ENCODE measurements at regions not wholly inside any gene's neighbourhood (a gene's known extent, or its start where the extent isn't known, plus 50 kb on each side); places are given as distances from the start of the nearest gene placed in this dataset.

- Histone ChIP-seq H3K4me1 (ENCODE audit: insufficient read depth, low read length) (no peaks in the 10 kb centered on the region), H3K36me3 (ENCODE audit: low read depth, low read length) (no peaks in the 10 kb centered on the region), H3K9me3 (ENCODE audit: low read length) (no peaks in the 10 kb centered on the region), H3K27me3 (ENCODE audit: low read length) (no peaks in the 10 kb centered on the region), H3K4me3 (ENCODE audit: low read length) (no peak overlapping the region), H3F3A (ENCODE audit: low read length, unreplicated experiment) (no peaks in the 10 kb centered on the region), H3K9me2 (replicated peaks; ENCODE audit: low read length) (no peaks in the 10 kb centered on the region), H4K20me1 (ENCODE audit: low read length) (no peaks in the 10 kb centered on the region), H2AFZ (ENCODE audit: low read length) (no peak overlapping the region), H3K27ac (ENCODE audit: low read length) (no peak overlapping the region), H3K79me2 (ENCODE audit: low read length) (no peaks in the 10 kb centered on the region), H3K9ac (ENCODE audit: low read length) (no peak overlapping the region), H3K4me2 (ENCODE audit: low read length) (no peak overlapping the region)
- ATAC-seq: no peak
- intact Hi-C loops (cut with micrococcal nuclease): no loop called here
- no peak for DNase-seq
- ChIA-PET CTCF (no interaction called here), POLR2A (ENCODE audit: unreplicated experiment) (no interaction called here)
- TF ChIP-seq CTCF (conservative IDR thresholded peaks at IDR 0.05; ENCODE audit: low read depth, low read length): no peak
- TF ChIP-seq EZH2phosphoT487 (IDR thresholded peaks at IDR 0.05; ENCODE audit: borderline replicate concordance, low read length): no peak
- no TSS peak for BruUV-seq (replicated peaks)
These were observed 959.9 kb upstream of the CDH10 start for GRCh38 chr5:25604681-25605080.

DNA sequence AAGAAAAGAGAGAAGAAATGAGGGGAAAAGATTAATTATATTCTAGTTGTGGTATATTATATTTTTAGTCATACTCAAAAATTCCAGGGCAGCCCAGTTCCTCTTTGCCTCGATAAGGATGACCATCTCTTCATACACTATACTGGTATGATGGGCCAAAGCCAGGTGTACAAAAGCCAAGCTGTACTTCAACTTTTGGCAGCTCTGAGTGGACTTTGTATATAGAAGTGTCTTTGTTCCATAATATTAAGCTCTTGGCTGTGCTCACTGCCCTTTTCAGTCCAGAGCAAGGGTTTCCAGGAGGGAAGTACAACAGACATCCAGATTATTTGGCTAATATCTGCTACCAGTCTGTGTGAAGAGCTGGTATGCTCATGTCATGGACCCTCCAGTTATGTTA, 934.3 kb upstream of the CDH10 start:
- POLR2A ChIA-PET (ENCODE audit: unreplicated experiment): no interaction called here

DNA sequence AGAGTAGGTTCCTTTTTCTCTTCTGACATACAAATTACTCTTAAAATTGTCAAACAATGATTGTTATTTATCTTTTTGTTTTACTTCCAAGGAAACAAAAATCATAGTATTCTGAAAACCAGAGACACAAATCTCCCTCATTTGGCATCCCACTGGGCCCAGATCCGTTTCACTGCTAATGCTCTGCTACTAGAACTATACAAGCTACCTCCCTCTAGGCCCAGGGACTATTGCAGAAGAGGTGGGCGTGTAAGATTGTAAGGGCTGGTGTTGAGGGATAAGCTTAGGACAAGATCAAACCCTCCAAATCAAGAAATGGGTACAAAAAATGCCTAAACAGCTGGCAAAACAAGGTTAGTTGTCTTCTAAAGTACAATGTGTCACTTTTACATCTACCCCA, 928.9 kb upstream of the CDH10 start:
- POLR2A ChIA-PET (ENCODE audit: unreplicated experiment): no interaction called here
- no peaks in the 10 kb centered on the region for H3F3A ChIP-seq (ENCODE audit: low read length, unreplicated experiment)
- intact Hi-C loops (cut with micrococcal nuclease): no loop called here
- no peaks in the 10 kb centered on the region for H3K9me2 ChIP-seq (replicated peaks; ENCODE audit: low read length)
- H4K20me1 ChIP-seq (ENCODE audit: low read length): no peaks in the 10 kb centered on the region
- no TSS peak for BruUV-seq (replicated peaks)
- DNase-seq (no peak), ATAC-seq (no peak)
- no peak overlapping the region for H3K4me3 ChIP-seq (ENCODE audit: low read length)
- no peaks in the 10 kb centered on the region for H3K27me3 ChIP-seq (ENCODE audit: low read length)
- no peak overlapping the region for H3K9ac ChIP-seq (ENCODE audit: low read length)
- CTCF ChIA-PET: no interaction called here
- H3K9me3 ChIP-seq (ENCODE audit: low read length): no peaks in the 10 kb centered on the region
- H3K27ac ChIP-seq (ENCODE audit: low read length): no peak overlapping the region
- no peaks in the 10 kb centered on the region for H3K36me3 ChIP-seq (ENCODE audit: low read depth, low read length)
- H2AFZ ChIP-seq (ENCODE audit: low read length): no peak overlapping the region
- no peak overlapping the region for H3K4me2 ChIP-seq (ENCODE audit: low read length)
- no peaks in the 10 kb centered on the region for H3K79me2 ChIP-seq (ENCODE audit: low read length)
- no peak for TF ChIP-seq EZH2phosphoT487 (IDR thresholded peaks at IDR 0.05; ENCODE audit: borderline replicate concordance, low read length)
- no peak for TF ChIP-seq EZH2 (IDR thresholded peaks at IDR 0.05; ENCODE audit: low read length, unreplicated experiment)
- TF ChIP-seq CTCF (conservative IDR thresholded peaks at IDR 0.05; ENCODE audit: low read depth, low read length): no peak
- no peaks in the 10 kb centered on the region for H3K4me1 ChIP-seq (ENCODE audit: insufficient read depth, low read length)

More for the DNA sequence above, 934.3 kb upstream of the CDH10 start:
- no TSS peak for BruUV-seq (replicated peaks)
- Histone ChIP-seq H3K4me2 (ENCODE audit: low read length) (no peak overlapping the region), H3K4me3 (ENCODE audit: low read length) (no peak overlapping the region), H3K27ac (ENCODE audit: low read length) (no peak overlapping the region), H2AFZ (ENCODE audit: low read length) (no peak overlapping the region), H3F3A (ENCODE audit: low read length, unreplicated experiment) (no peaks in the 10 kb centered on the region), H3K79me2 (ENCODE audit: low read length) (no peaks in the 10 kb centered on the region), H3K9me3 (ENCODE audit: low read length) (no peaks in the 10 kb centered on the region), H3K27me3 (ENCODE audit: low read length) (no peaks in the 10 kb centered on the region), H3K9ac (ENCODE audit: low read length) (no peak overlapping the region), H3K9me2 (replicated peaks; ENCODE audit: low read length) (no peaks in the 10 kb centered on the region), H3K36me3 (ENCODE audit: low read depth, low read length) (no peaks in the 10 kb centered on the region), H4K20me1 (ENCODE audit: low read length) (no peaks in the 10 kb centered on the region), H3K4me1 (ENCODE audit: insufficient read depth, low read length) (no peaks in the 10 kb centered on the region)
- intact Hi-C loops (cut with micrococcal nuclease): no loop called here
- no peak for ATAC-seq
- DNase-seq: no peak
- CTCF ChIA-PET: no interaction called here
- TF ChIP-seq EZH2 (IDR thresholded peaks at IDR 0.05; ENCODE audit: low read length, unreplicated experiment): no peak
- no peak for TF ChIP-seq EZH2phosphoT487 (IDR thresholded peaks at IDR 0.05; ENCODE audit: borderline replicate concordance, low read length)
- TF ChIP-seq CTCF (conservative IDR thresholded peaks at IDR 0.05; ENCODE audit: low read depth, low read length): no peak
